Dermis blood vessel endothelial cell (primary cell): ENCODE measurements at regions not wholly inside any gene's neighbourhood (a gene's known extent, or its start where the extent isn't known, plus 50 kb on each side); places are given as distances from the start of the nearest gene placed in this dataset.
"Not testable (repeated sequence)": the region's sequence is repeated elsewhere in the genome, so short reads cannot be mapped to it uniquely, and the experiment has no call there.

ENCODE experiments used
- DNase-seq: peaks from one replicate; pipeline ENCODE4 v3.0.0; 2010

- DNase-seq = no peak
Observed at GRCh38 chr2:21353879-21354679, 230.3 kb downstream of the TDRD15 start.

- DNase-seq = no peak
Observed at GRCh38 chr2:21356086-21356856, 232.5 kb downstream of the TDRD15 start.

GRCh38 chr2:21356857-21357255, 233.1 kb downstream of the TDRD15 start:
- no peak for DNase-seq

- DNase-seq = no peak
Observed at GRCh38 chr2:21358976-21359375, 235.2 kb downstream of the TDRD15 start.

GRCh38 chr2:21361384-21361783, 237.6 kb downstream of the TDRD15 start:
- no peak for DNase-seq

- no peak for DNase-seq
Observed at GRCh38 chr2:21361957-21362486, 238.3 kb downstream of the TDRD15 start.

GRCh38 chr2:21363364-21363763, 239.6 kb downstream of the TDRD15 start:
- DNase-seq = no peak

- DNase-seq = no peak
Observed at GRCh38 chr2:21367421-21367820, 243.7 kb downstream of the TDRD15 start.

GRCh38 chr2:21369787-21370186, 246.0 kb downstream of the TDRD15 start:
- no peak for DNase-seq

- no peak for DNase-seq
Observed at GRCh38 chr2:21371499-21372003, 247.8 kb downstream of the TDRD15 start.

GRCh38 chr2:21372654-21373053, 248.9 kb downstream of the TDRD15 start:
- DNase-seq = no peak

GRCh38 chr2:21376864-21377263, 253.1 kb downstream of the TDRD15 start:
- DNase-seq = no peak

GRCh38 chr2:21379140-21379539, 255.4 kb downstream of the TDRD15 start:
- DNase-seq = no peak

GRCh38 chr2:21379668-21380067, 255.9 kb downstream of the TDRD15 start:
- DNase-seq = not testable (repeated sequence)

GRCh38 chr2:21381421-21381820, 257.7 kb downstream of the TDRD15 start:
- no peak for DNase-seq

GRCh38 chr2:21382701-21383520, 259.1 kb downstream of the TDRD15 start:
- DNase-seq = no peak

GRCh38 chr2:21386666-21387065, 262.9 kb downstream of the TDRD15 start:
- DNase-seq = no peak

- DNase-seq = no peak
Observed at GRCh38 chr2:21392649-21393048, 268.9 kb downstream of the TDRD15 start.

GRCh38 chr2:21393173-21393572, 269.4 kb downstream of the TDRD15 start:
- no peak for DNase-seq

GRCh38 chr2:21395366-21395765, 271.6 kb downstream of the TDRD15 start:
- DNase-seq = no peak

GRCh38 chr2:21396252-21396651, 272.5 kb downstream of the TDRD15 start:
- no peak for DNase-seq

GRCh38 chr2:21401022-21401698, 277.4 kb downstream of the TDRD15 start:
- no peak for DNase-seq
